OCI-LY7 (cell line): ENCODE measurements at regions not wholly inside any gene's neighbourhood (a gene's known extent, or its start where the extent isn't known, plus 50 kb on each side); places are given as distances from the start of the nearest gene placed in this dataset.

Experiments
- BruUV-seq: library from RNA; stranded (reverse); fragments of 400-500 nt; replicated peaks from 2 replicates; lab custom pipeline; 2021; lab: Mats Ljungman, UMichigan
- CTCF ChIA-PET: fragments of 300-600 bp; sonication (Branson Sonifier 250); formaldehyde crosslinking; loops from one replicate; lab custom pipeline; 2022; ENCODE audit warnings: antibody characterized with exemption; ENCODE audit not compliant: unreplicated experiment; lab: Charles Lee
- POLR2A ChIA-PET: fragments of 300-600 bp; sonication (Branson Sonifier 250); formaldehyde crosslinking; loops from one replicate; lab custom pipeline; 2022; ENCODE audit warnings: antibody characterized with exemption; lab: Charles Lee
- DNase-seq: peaks from one replicate; pipeline ENCODE4 v3.0.0-alpha.2; 2015; ENCODE audit warnings: low spot score
- H2AFZ ChIP-seq: fragments of 200-600 bp; sonication (generic), shearing (Covaris generic); 2 replicates; pipeline ENCODE4 v1.6.1; 2014; ENCODE audit warnings: mild to moderate bottlenecking, antibody characterized with exemption, low read length, moderate library complexity
- H3K27ac ChIP-seq: fragments of 200-600 bp; sonication (generic); 2 replicates; pipeline ENCODE4 v1.5.1; 2014; ENCODE audit warnings: mixed run types, low read depth, mild to moderate bottlenecking, moderate library complexity, low read length, inconsistent platforms; ENCODE audit not compliant: poor library complexity, severe bottlenecking
- H3K36me3 ChIP-seq: fragments of 200-600 bp; sonication (generic); 2 replicates; pipeline ENCODE4 v1.6.1; 2014; ENCODE audit warnings: mild to moderate bottlenecking, antibody characterized with exemption, low read length, moderate library complexity, mixed read lengths; ENCODE audit not compliant: insufficient read depth
- H3K4me1 ChIP-seq: fragments of 200-600 bp; sonication (generic); 2 replicates; pipeline ENCODE4 v1.5.1; 2014; ENCODE audit warnings: mild to moderate bottlenecking, low read length; ENCODE audit not compliant: insufficient read depth, poor library complexity, severe bottlenecking
- H3K4me2 ChIP-seq: fragments of 200-600 bp; sonication (generic); 2 replicates; pipeline ENCODE4 v1.6.1; 2014; ENCODE audit warnings: mild to moderate bottlenecking, low read length
- H3K4me3 ChIP-seq: fragments of 200-600 bp; sonication (generic); 2 replicates; pipeline ENCODE4 v1.5.1; 2014; ENCODE audit warnings: mild to moderate bottlenecking, low read depth, low read length; ENCODE audit not compliant: poor library complexity, severe bottlenecking
- H3K79me2 ChIP-seq: fragments of 200-600 bp; sonication (generic); 2 replicates; pipeline ENCODE4 v1.6.1; 2016; ENCODE audit warnings: low read depth, mild to moderate bottlenecking, low read length, moderate library complexity, mixed read lengths; ENCODE audit not compliant: insufficient read depth
- H3K9me2 ChIP-seq: fragments of 200-600 bp; sonication (generic); 2 replicates; pipeline ENCODE4 v1.6.1; 2016; ENCODE audit warnings: mild to moderate bottlenecking, low read length, mixed read lengths; ENCODE audit not compliant: insufficient read depth
- H3K9me3 ChIP-seq: fragments of 200-600 bp; sonication (generic); 2 replicates; pipeline ENCODE4 v1.6.1; 2014; ENCODE audit warnings: mild to moderate bottlenecking, mixed run types, low read length, mixed read lengths
- H4K20me1 ChIP-seq: fragments of 200-600 bp; sonication (generic); 2 replicates; pipeline ENCODE4 v1.6.1; 2014; ENCODE audit warnings: mild to moderate bottlenecking, antibody characterized with exemption, low read length, moderate library complexity, mixed read lengths; ENCODE audit not compliant: insufficient read depth
- CTCF ChIP-seq: fragments of 200-600 bp; sonication (generic); conservative IDR thresholded peaks from 2 replicates; pipeline ENCODE4 v1.5.1; 2014; ENCODE audit warnings: mild to moderate bottlenecking, antibody characterized with exemption, low read length, moderate library complexity, mixed read lengths
- EZH2phosphoT487 ChIP-seq: fragments of 200-600 bp; sonication (generic); IDR thresholded peaks from 2 replicates; pipeline ENCODE4 v1.6.1; 2018; ENCODE audit warnings: low read depth, borderline replicate concordance, mild to moderate bottlenecking, mixed run types, antibody characterized with exemption, low read length, moderate library complexity, mixed read lengths
- intact Hi-C: fragments of 100-400 bp; cut with micrococcal nuclease; formaldehyde crosslinking; loops from one replicate; pipeline ENCODE4 v1.10.0; 2022; ENCODE audit not compliant: unreplicated experiment

- TF ChIP-seq CTCF, result no peak
- DNase-seq, result no peak
- no peak overlapping the region for H2AFZ ChIP-seq
- H3K79me2 ChIP-seq, result no peaks in the 10 kb centered on the region
- H3K27ac ChIP-seq, result no peak overlapping the region
- no peak overlapping the region for H3K4me2 ChIP-seq
- no TSS peak for BruUV-seq
- H3K9me3 ChIP-seq, result no peaks in the 10 kb centered on the region
- POLR2A ChIA-PET, result interaction anchor here (0.6 kb wide), 1 partner anchor 611 kb away, joined by 3 read pairs; no protein-coding TSS in a partner anchor
- H3K4me1 ChIP-seq, result no peaks in the 10 kb centered on the region
- intact Hi-C loops, result no loop called here
- no peaks in the 10 kb centered on the region for H3K9me2 ChIP-seq
- no peaks in the 10 kb centered on the region for H3K36me3 ChIP-seq
- CTCF ChIA-PET, result no interaction called here
- no peaks in the 10 kb centered on the region for H4K20me1 ChIP-seq
- no peak overlapping the region for H3K4me3 ChIP-seq
These were observed 914.7 kb upstream of the CITED2 start for GRCh38 chr6:140289186-140289585.

DNA sequence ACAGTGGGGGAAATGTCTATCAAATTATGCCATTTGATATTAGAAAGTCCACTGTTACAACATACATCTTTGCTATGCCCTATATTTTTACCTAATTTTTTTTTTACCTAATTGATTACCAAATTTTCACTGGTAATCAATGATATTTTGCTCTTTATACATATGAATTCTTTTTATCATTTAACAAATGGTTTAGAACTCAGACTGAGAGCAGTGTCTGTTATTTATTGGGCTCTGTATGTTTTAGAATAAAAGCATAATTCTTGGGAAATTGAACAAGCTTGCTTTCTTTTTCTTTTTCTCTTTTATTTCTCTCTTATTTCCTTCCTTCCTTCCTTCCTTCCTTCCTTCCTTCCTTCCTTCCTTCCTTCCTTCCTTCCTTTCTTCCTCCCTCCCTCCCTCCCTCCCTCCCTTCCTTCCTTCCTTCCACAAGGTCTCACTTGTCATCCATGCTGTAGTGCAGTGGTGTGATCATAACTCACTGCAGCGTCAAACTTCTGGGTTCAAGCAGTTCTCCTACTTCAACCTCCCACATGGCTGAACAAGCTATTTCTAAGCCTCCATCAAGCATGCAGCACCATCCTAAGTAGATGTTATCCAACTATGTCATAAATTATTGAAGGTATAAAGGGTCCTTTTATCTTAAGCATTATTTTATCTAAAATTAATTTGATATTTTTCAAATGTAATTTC is 911.7 kb upstream of the CITED2 start:
- POLR2A ChIA-PET, result interaction anchor here (0.6 to 1.1 kb wide), 3 partner anchors 9 to 269 kb away, joined by 3 to 5 read pairs (median 4); no protein-coding TSS in a partner anchor
- H4K20me1 ChIP-seq, result no peaks in the 10 kb centered on the region
- H3K36me3 ChIP-seq, result no peaks in the 10 kb centered on the region
- no peak overlapping the region for H3K27ac ChIP-seq
- H3K4me3 ChIP-seq, result no peak overlapping the region
- H2AFZ ChIP-seq, result no peak overlapping the region
- no peaks in the 10 kb centered on the region for H3K9me3 ChIP-seq
- no peak for DNase-seq
- H3K9me2 ChIP-seq, result no peaks in the 10 kb centered on the region
- TF ChIP-seq CTCF (no peak), EZH2phosphoT487 (no peak)
- intact Hi-C loops, result no loop called here
- no peaks in the 10 kb centered on the region for H3K79me2 ChIP-seq
- no peaks in the 10 kb centered on the region for H3K4me1 ChIP-seq
- no peak overlapping the region for H3K4me2 ChIP-seq
- BruUV-seq, result no TSS peak
- CTCF ChIA-PET, result no interaction called here

- no peak for DNase-seq
- no peak overlapping the region for H3K27ac ChIP-seq
- H2AFZ ChIP-seq, result no peak overlapping the region
These were observed 911.0 kb upstream of the CITED2 start for GRCh38 chr6:140285471-140285870.

More at GRCh38 chr6:140285471-140285870, 911.0 kb upstream of the CITED2 start:
- H3K4me3 ChIP-seq, result no peak overlapping the region
- no peaks in the 10 kb centered on the region for H3K4me1 ChIP-seq
- CTCF ChIA-PET, result no interaction called here
- H3K4me2 ChIP-seq, result no peak overlapping the region
- intact Hi-C loops, result no loop called here
- H3K9me2 ChIP-seq, result no peaks in the 10 kb centered on the region
- no peaks in the 10 kb centered on the region for H4K20me1 ChIP-seq
- BruUV-seq, result no TSS peak
- POLR2A ChIA-PET, result interaction anchor here (0.6 to 1.1 kb wide), 5 partner anchors 10 to 1629 kb away, joined by 3 to 5 read pairs (median 4); no protein-coding TSS in a partner anchor
- no peaks in the 10 kb centered on the region for H3K9me3 ChIP-seq
- H3K79me2 ChIP-seq, result no peaks in the 10 kb centered on the region
- TF ChIP-seq CTCF (no peak), EZH2phosphoT487 (no peak)
- H3K36me3 ChIP-seq, result no peaks in the 10 kb centered on the region
